Adrenal gland (tissue), 9 donors: ENCODE measurements at regions not wholly inside any gene's neighbourhood (a gene's known extent, or its start where the extent isn't known, plus 50 kb on each side); places are given as distances from the start of the nearest gene placed in this dataset.

ENCODE experiments used
- DNase-seq, 7 donors: peaks; one replicate each; pipeline ENCODE4 v3.0.0-alpha.2; 2019 to 2020
- H3K27ac ChIP-seq, 5 donors: fragments of 200-600 bp; sonication (generic) in 4 of 5; 1 replicate in 3 of 5; 2 replicates in 2 of 5; pipeline versions ENCODE4 v1.5.1 to v1.8.0; 2016 to 2020; ENCODE audit warnings: mild to moderate bottlenecking in 1 of 5
- H3K27me3 ChIP-seq: fragments of 200-600 bp; 2 replicates; pipeline ENCODE4 v1.8.0; 2021
- H3K36me3 ChIP-seq, 2 donors: fragments of 200-600 bp; replicated peaks in 1 of 2; 1 replicate in 1 of 2; 2 replicates in 1 of 2; pipeline versions ENCODE4 v1.5.1 to v1.8.0; 2018 to 2022
- H3K4me1 ChIP-seq, 2 donors: fragments of 200-600 bp; replicated peaks in 1 of 2; 1 replicate in 1 of 2; 2 replicates in 1 of 2; pipeline versions ENCODE4 v1.5.1 to v1.8.0; 2018 to 2021
- H3K4me3 ChIP-seq, 4 donors: fragments of 200-600 bp; sonication (generic) in 3 of 4; one replicate each; pipeline ENCODE4 v1.5.1; 2016 to 2018
- H3K9me3 ChIP-seq, 3 donors: fragments of 200-600 bp; sonication (generic) in 1 of 3; replicated peaks in 1 of 3; 1 replicate in 2 of 3; 2 replicates in 1 of 3; pipeline versions ENCODE4 v1.5.1 to v1.8.0; 2016 to 2021
- POLR2A ChIP-seq, 2 donors: fragments of 450-650 bp; IDR thresholded peaks; one replicate each; pipeline ENCODE4 v1.6.1; 2017; ENCODE audit warnings: antibody characterized with exemption in 2 of 2, mild to moderate bottlenecking in 2 of 2, moderate library complexity in 1 of 2
- WGBS, 4 donors: extraction: QIAGEN DNeasy Blood & Tissue Kit in 2 of 4; methylation state at CpG; one replicate each; pipeline versions ENCODE4 v1.1.5 to v1.1.7; 2013 to 2017; 5-methylcytosine and 5-hydroxymethylcytosine counted together
- intact Hi-C, 2 donors: fragments of 100-400 bp; cut with DNase I; formaldehyde crosslinking; loops; one replicate each; pipeline versions ENCODE4 v1.14.1 to v1.15.0; 2022 to 2023
- TF ChIP-seq, protein P1 (sequence below), 6 experiments: fragments of 450-650 bp in 4 of 6; fragments of 200-600 bp in 2 of 6; sonication (generic) in 1 of 6; IDR thresholded peaks; 1 replicate in 5 of 6; 2 replicates in 1 of 6; pipeline versions ENCODE4 v1.5.1 to v1.8.0; 2016 to 2021; ENCODE audit warnings: antibody characterized with exemption in 6 of 6, mild to moderate bottlenecking in 2 of 6, moderate library complexity in 1 of 6
- donor health status: healthy with polysubstance abuse.
- donor health status: Bipolar disorder and iron deficiency.
- donor health status: DM: yes; HTN: yes; CAD: no.
- donor health status: DM: no; HTN: no; CAD: no.
- donor health status: DM: no; HTN: no; CAD: no.

- H3K27ac ChIP-seq: no peak overlapping the region
- intact Hi-C loops: no loop called here
- H3K36me3 ChIP-seq: peaks cover 0 to 2% of the 10 kb centered on the region in 2 donors
Observed at GRCh38 chr15:62756995-62757360, 285.6 kb upstream of the TPM1 start.

GRCh38 chr15:62757535-62757934, 285.0 kb upstream of the TPM1 start:
- no peaks in the 10 kb centered on the region for H3K9me3 ChIP-seq
- no peak overlapping the region for H3K4me3 ChIP-seq
- peaks cover 7 to 15% of the 10 kb centered on the region in 2 donors for H3K4me1 ChIP-seq
- intact Hi-C loops: no loop called here
- 83 to 93% (median 88%) methylated on average over 10 of the region's 10 CpGs for WGBS, 4 donors
- peaks cover 0 to 5% of the 10 kb centered on the region in 2 donors for H3K36me3 ChIP-seq
- no peak for DNase-seq
- H3K27me3 ChIP-seq: no peaks in the 10 kb centered on the region
- peak overlapping the region in 2 of 5 donors; percentile 73 to 80 for H3K27ac ChIP-seq
- no peak for TF ChIP-seq POLR2A (IDR thresholded peaks at IDR 0.05)
- TF ChIP-seq, protein P1, sequence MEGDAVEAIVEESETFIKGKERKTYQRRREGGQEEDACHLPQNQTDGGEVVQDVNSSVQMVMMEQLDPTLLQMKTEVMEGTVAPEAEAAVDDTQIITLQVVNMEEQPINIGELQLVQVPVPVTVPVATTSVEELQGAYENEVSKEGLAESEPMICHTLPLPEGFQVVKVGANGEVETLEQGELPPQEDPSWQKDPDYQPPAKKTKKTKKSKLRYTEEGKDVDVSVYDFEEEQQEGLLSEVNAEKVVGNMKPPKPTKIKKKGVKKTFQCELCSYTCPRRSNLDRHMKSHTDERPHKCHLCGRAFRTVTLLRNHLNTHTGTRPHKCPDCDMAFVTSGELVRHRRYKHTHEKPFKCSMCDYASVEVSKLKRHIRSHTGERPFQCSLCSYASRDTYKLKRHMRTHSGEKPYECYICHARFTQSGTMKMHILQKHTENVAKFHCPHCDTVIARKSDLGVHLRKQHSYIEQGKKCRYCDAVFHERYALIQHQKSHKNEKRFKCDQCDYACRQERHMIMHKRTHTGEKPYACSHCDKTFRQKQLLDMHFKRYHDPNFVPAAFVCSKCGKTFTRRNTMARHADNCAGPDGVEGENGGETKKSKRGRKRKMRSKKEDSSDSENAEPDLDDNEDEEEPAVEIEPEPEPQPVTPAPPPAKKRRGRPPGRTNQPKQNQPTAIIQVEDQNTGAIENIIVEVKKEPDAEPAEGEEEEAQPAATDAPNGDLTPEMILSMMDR (IDR thresholded peaks at IDR 0.05): no peak

More at GRCh38 chr15:62756995-62757360, 285.6 kb upstream of the TPM1 start:
- DNase-seq: no peak
- 91 to 100% (median 97%) methylated on average over 1 of the region's 1 CpG for WGBS, 4 donors
- no peaks in the 10 kb centered on the region for H3K9me3 ChIP-seq
- TF ChIP-seq POLR2A (IDR thresholded peaks at IDR 0.05): no peak
- TF ChIP-seq, protein P1 (IDR thresholded peaks at IDR 0.05): no peak
- H3K27me3 ChIP-seq: no peaks in the 10 kb centered on the region
- H3K4me3 ChIP-seq: no peak overlapping the region
- peaks cover 7 to 15% of the 10 kb centered on the region in 2 donors for H3K4me1 ChIP-seq

DNA sequence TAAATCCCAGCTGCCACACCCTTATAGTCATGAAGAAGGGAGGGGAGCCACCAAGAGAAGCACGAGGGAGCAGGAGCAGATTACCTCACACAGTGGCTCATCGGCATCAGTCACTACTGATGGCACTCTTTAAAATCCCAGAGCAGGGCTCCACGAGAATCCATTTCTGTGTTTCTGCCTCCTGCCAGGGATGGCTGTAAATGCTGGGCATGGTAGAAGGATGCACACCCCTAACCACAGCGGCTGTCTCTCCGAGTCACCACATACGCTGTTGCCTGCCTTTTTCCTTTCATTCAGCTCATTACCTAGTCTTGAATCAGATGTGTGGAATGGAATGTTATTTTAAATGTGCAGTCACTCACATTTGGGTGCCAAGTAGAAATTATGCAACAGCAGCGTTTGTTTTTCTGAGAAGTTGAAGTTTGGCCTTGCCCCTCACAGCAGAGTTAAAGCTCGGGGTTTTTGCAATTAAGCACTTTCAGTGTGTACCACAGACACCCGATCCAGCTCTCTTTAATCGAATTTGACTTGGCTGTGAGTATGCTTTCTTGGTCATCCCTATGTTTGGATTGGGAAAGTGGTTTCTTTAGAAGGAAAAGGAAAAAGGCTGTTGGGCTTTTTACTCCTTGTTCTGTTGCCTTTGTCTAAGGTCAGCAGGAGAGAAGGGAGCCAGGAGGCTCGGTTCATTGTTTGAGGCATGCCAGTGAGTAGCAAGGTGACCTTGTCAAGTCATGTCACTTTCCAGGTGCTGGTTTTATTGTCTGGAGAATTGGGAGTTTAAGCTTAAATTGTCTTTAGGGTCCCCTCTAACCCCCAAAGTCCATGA, 284.2 kb upstream of the TPM1 start:
- H3K4me3 ChIP-seq: no peak overlapping the region
- H3K36me3 ChIP-seq: peaks cover 0 to 5% of the 10 kb centered on the region in 2 donors
- H3K9me3 ChIP-seq: no peaks in the 10 kb centered on the region
- WGBS, 4 donors: 32 to 37% (median 34%) methylated on average over 11 of the region's 11 CpGs
- peak in 5 of 7 donors; percentile 47 to 62 (median 52) for DNase-seq
- H3K27ac ChIP-seq: peak overlapping the region in 3 of 5 donors; percentile 56 to 80 (median 73)
- H3K27me3 ChIP-seq: no peaks in the 10 kb centered on the region
- TF ChIP-seq POLR2A (IDR thresholded peaks at IDR 0.05): no peak
- TF ChIP-seq, protein P1 (IDR thresholded peaks at IDR 0.05): no peak
- intact Hi-C loops: no loop called here
- H3K4me1 ChIP-seq: peaks cover 7 to 15% of the 10 kb centered on the region in 2 donors

GRCh38 chr15:62758952-62759349, 283.6 kb upstream of the TPM1 start:
- peaks cover 0 to 5% of the 10 kb centered on the region in 2 donors for H3K36me3 ChIP-seq
- no peak for DNase-seq
- peak overlapping the region in 3 of 5 donors; percentile 56 to 80 (median 73) for H3K27ac ChIP-seq
- intact Hi-C loops: no loop called here
- H3K4me1 ChIP-seq: peaks cover 7 to 15% of the 10 kb centered on the region in 2 donors
- no peak for TF ChIP-seq POLR2A (IDR thresholded peaks at IDR 0.05)
- TF ChIP-seq, protein P1 (IDR thresholded peaks at IDR 0.05): no peak
- 82 to 87% (median 86%) methylated on average over 4 of the region's 4 CpGs for WGBS, 4 donors
- no peaks in the 10 kb centered on the region for H3K9me3 ChIP-seq
- no peak overlapping the region for H3K4me3 ChIP-seq
- H3K27me3 ChIP-seq: no peaks in the 10 kb centered on the region
